ENCODE measurements at regions not wholly inside any gene's neighbourhood (a gene's known extent, or its start where the extent isn't known, plus 50 kb on each side); places are given as distances from the start of the nearest gene placed in this dataset.

GRCh38 chr11:109349276-109350080 is 72.5 kb upstream of the C11orf87 start:
- Histone ChIP-seq H3K27me3 (ENCODE audit: control insufficient read depth in 2 of 2, insufficient read depth in 1 of 2, low read length in 1 of 2) (no peaks in the 10 kb centered on the region), H3K27ac (ENCODE audit: low read depth in 1 of 2, low read length in 1 of 2) (no peak overlapping the region), H3K36me3 (ENCODE audit: control insufficient read depth in 2 of 2, insufficient read depth in 2 of 2, low read length in 1 of 2) (no peaks in the 10 kb centered on the region), H3K4me3 (ENCODE audit: low read length in 2 of 2) (no peak overlapping the region), H3K9me3 (ENCODE audit: control insufficient read depth in 2 of 2, insufficient read depth in 1 of 2, low read length in 1 of 2) (no peaks in the 10 kb centered on the region), H3K4me1 (ENCODE audit: control insufficient read depth in 2 of 2, insufficient read depth in 2 of 2, low read length in 2 of 2) (no peaks in the 10 kb centered on the region)
- no peak for DNase-seq (ENCODE audit: low read depth in 6 of 9, low spot score in 9 of 9)
- 86% methylated on average over 5 of the region's 5 CpGs for WGBS

- DNase-seq (ENCODE audit: low read depth in 6 of 9, low spot score in 9 of 9), result no peak
- H3K36me3 ChIP-seq (ENCODE audit: control insufficient read depth in 2 of 2, insufficient read depth in 2 of 2, low read length in 1 of 2), result no peaks in the 10 kb centered on the region
- no peak overlapping the region for H3K4me3 ChIP-seq (ENCODE audit: low read length in 2 of 2)
- H3K27me3 ChIP-seq (ENCODE audit: control insufficient read depth in 2 of 2, insufficient read depth in 1 of 2, low read length in 1 of 2), result no peaks in the 10 kb centered on the region
- no peak overlapping the region for H3K27ac ChIP-seq (ENCODE audit: low read depth in 1 of 2, low read length in 1 of 2)
- H3K9me3 ChIP-seq (ENCODE audit: control insufficient read depth in 2 of 2, insufficient read depth in 1 of 2, low read length in 1 of 2), result no peaks in the 10 kb centered on the region
- no peaks in the 10 kb centered on the region for H3K4me1 ChIP-seq (ENCODE audit: control insufficient read depth in 2 of 2, insufficient read depth in 2 of 2, low read length in 2 of 2)
- WGBS, result 98% methylated on average over 3 of the region's 3 CpGs
Measured at GRCh38 chr11:109350091-109350490, 71.9 kb upstream of the C11orf87 start.

GRCh38 chr11:109362059-109362458 is 59.9 kb upstream of the C11orf87 start:
- H3K9me3 ChIP-seq (ENCODE audit: control insufficient read depth in 2 of 2, insufficient read depth in 1 of 2, low read length in 1 of 2), result no peaks in the 10 kb centered on the region
- 89% methylated on average over 3 of the region's 3 CpGs for WGBS
- no peak overlapping the region for H3K4me3 ChIP-seq (ENCODE audit: low read length in 2 of 2)
- no peak for DNase-seq (ENCODE audit: low read depth in 6 of 9, low spot score in 9 of 9)
- no peaks in the 10 kb centered on the region for H3K4me1 ChIP-seq (ENCODE audit: control insufficient read depth in 2 of 2, insufficient read depth in 2 of 2, low read length in 2 of 2)
- no peak overlapping the region for H3K27ac ChIP-seq (ENCODE audit: low read depth in 1 of 2, low read length in 1 of 2)
- H3K27me3 ChIP-seq (ENCODE audit: control insufficient read depth in 2 of 2, insufficient read depth in 1 of 2, low read length in 1 of 2), result no peaks in the 10 kb centered on the region
- no peaks in the 10 kb centered on the region for H3K36me3 ChIP-seq (ENCODE audit: control insufficient read depth in 2 of 2, insufficient read depth in 2 of 2, low read length in 1 of 2)

GRCh38 chr11:109363682-109364081 is 58.3 kb upstream of the C11orf87 start:
- H3K4me1 ChIP-seq (ENCODE audit: control insufficient read depth in 2 of 2, insufficient read depth in 2 of 2, low read length in 2 of 2), result no peaks in the 10 kb centered on the region
- H3K36me3 ChIP-seq (ENCODE audit: control insufficient read depth in 2 of 2, insufficient read depth in 2 of 2, low read length in 1 of 2), result no peaks in the 10 kb centered on the region
- no peaks in the 10 kb centered on the region for H3K27me3 ChIP-seq (ENCODE audit: control insufficient read depth in 2 of 2, insufficient read depth in 1 of 2, low read length in 1 of 2)
- WGBS, result 93% methylated on average over 3 of the region's 3 CpGs
- no peak overlapping the region for H3K4me3 ChIP-seq (ENCODE audit: low read length in 2 of 2)
- no peaks in the 10 kb centered on the region for H3K9me3 ChIP-seq (ENCODE audit: control insufficient read depth in 2 of 2, insufficient read depth in 1 of 2, low read length in 1 of 2)
- no peak for DNase-seq (ENCODE audit: low read depth in 6 of 9, low spot score in 9 of 9)
- no peak overlapping the region for H3K27ac ChIP-seq (ENCODE audit: low read depth in 1 of 2, low read length in 1 of 2)

GRCh38 chr11:109364851-109365250 is 57.1 kb upstream of the C11orf87 start:
- H3K4me3 ChIP-seq (ENCODE audit: low read length in 2 of 2), result no peak overlapping the region
- DNase-seq (ENCODE audit: low read depth in 6 of 9, low spot score in 9 of 9), result no peak
- WGBS, result 90% methylated on average over 4 of the region's 4 CpGs
- no peaks in the 10 kb centered on the region for H3K36me3 ChIP-seq (ENCODE audit: control insufficient read depth in 2 of 2, insufficient read depth in 2 of 2, low read length in 1 of 2)
- no peak overlapping the region for H3K27ac ChIP-seq (ENCODE audit: low read depth in 1 of 2, low read length in 1 of 2)
- H3K4me1 ChIP-seq (ENCODE audit: control insufficient read depth in 2 of 2, insufficient read depth in 2 of 2, low read length in 2 of 2), result no peaks in the 10 kb centered on the region
- no peaks in the 10 kb centered on the region for H3K27me3 ChIP-seq (ENCODE audit: control insufficient read depth in 2 of 2, insufficient read depth in 1 of 2, low read length in 1 of 2)
- H3K9me3 ChIP-seq (ENCODE audit: control insufficient read depth in 2 of 2, insufficient read depth in 1 of 2, low read length in 1 of 2), result no peaks in the 10 kb centered on the region

- 61% methylated on average over 2 of the region's 2 CpGs for WGBS
- Histone ChIP-seq H3K4me3 (ENCODE audit: low read length in 2 of 2) (no peak overlapping the region), H3K27me3 (ENCODE audit: control insufficient read depth in 2 of 2, insufficient read depth in 1 of 2, low read length in 1 of 2) (no peaks in the 10 kb centered on the region), H3K27ac (ENCODE audit: low read depth in 1 of 2, low read length in 1 of 2) (no peak overlapping the region), H3K9me3 (ENCODE audit: control insufficient read depth in 2 of 2, insufficient read depth in 1 of 2, low read length in 1 of 2) (no peaks in the 10 kb centered on the region), H3K4me1 (ENCODE audit: control insufficient read depth in 2 of 2, insufficient read depth in 2 of 2, low read length in 2 of 2) (no peaks in the 10 kb centered on the region), H3K36me3 (ENCODE audit: control insufficient read depth in 2 of 2, insufficient read depth in 2 of 2, low read length in 1 of 2) (no peaks in the 10 kb centered on the region)
- no peak for DNase-seq (ENCODE audit: low read depth in 6 of 9, low spot score in 9 of 9)
Measured at GRCh38 chr11:109371444-109372176, 50.4 kb upstream of the C11orf87 start.

All from thymus (tissue), 11 donors.